Activated T-cell treated with anti-CD3 and anti-CD28 coated beads, Interleukin-2, amount 50 U/mL, for 4 hours (primary cell): ENCODE measurements at regions not wholly inside any gene's neighbourhood (a gene's known extent, or its start where the extent isn't known, plus 50 kb on each side); places are given as distances from the start of the nearest gene placed in this dataset.
"Not testable (repeated sequence)": the region's sequence is repeated elsewhere in the genome, so short reads cannot be mapped to it uniquely, and the experiment has no call there.

Experiments used
- ATAC-seq, 2 donors: fragments of 200-7000 bp; cut with Tn5 transposase; one replicate each; pipeline ENCODE4 v1.10.0; 2021
- DNase-seq: peaks from one replicate; pipeline ENCODE4 v3.0.0-alpha.2; 2020
- H3K27me3 Mint-ChIP-seq: one replicate; pipeline ENCODE4 v1.8.0; 2021; ENCODE audit warnings: low read depth, mixed read lengths
- H3K36me3 Mint-ChIP-seq: one replicate; pipeline ENCODE4 v1.8.0; 2022; ENCODE audit warnings: mixed read lengths; ENCODE audit not compliant: insufficient read depth
- H3K4me1 Mint-ChIP-seq: one replicate; pipeline ENCODE4 v1.8.0; 2021; ENCODE audit warnings: low read depth, mixed read lengths
- H3K4me3 Mint-ChIP-seq: one replicate; pipeline ENCODE4 v1.8.0; 2021; ENCODE audit warnings: mild to moderate bottlenecking, moderate library complexity, mixed read lengths
- H3K9me3 Mint-ChIP-seq: one replicate; pipeline ENCODE4 v1.8.0; 2021; ENCODE audit warnings: mixed read lengths

DNA sequence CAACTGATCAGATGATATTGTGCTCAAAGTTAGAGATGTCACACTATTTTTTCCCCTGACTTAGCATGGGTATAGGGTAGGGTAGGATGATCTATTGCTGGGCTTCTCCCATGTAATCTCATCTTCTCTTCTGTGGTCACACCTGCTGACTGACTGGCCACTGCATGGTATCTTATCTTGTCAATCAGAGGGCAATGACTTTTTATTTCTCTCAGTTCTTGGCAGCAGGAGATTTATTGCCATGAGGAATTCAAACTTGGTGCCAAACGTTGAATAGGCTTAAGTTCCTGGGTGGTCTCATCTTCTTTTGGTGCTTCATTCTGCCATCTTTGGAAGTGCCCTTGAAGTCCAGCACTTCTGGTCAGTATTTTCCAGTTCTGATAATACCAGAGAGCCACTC, 226.4 kb upstream of the POGK start:
- H3K27me3 Mint-ChIP-seq, result peaks cover 2% of the 10 kb centered on the region
- H3K9me3 Mint-ChIP-seq, result no peaks in the 10 kb centered on the region
- no peak overlapping the region for H3K4me3 Mint-ChIP-seq
- DNase-seq (no peak), ATAC-seq (no peak)
- no peaks in the 10 kb centered on the region for H3K36me3 Mint-ChIP-seq
- no peaks in the 10 kb centered on the region for H3K4me1 Mint-ChIP-seq

DNA sequence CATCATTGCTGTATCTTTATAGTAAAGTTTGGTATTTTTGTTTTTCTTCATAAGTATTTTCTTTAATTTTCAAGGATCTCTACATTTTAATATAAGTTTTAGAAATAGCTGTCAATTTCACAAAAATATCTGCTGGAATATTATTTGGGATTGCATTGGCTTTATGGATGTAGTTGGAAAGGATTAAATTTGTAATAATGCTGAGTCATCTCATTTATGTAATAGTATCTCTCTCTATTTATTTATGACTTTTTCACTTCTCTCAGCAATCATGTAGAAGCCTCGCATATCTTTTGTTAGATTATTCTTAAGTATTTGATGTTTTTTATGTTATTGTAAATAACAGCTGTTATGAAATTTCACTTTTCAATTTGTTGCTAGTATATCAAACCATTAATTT, 223.1 kb upstream of the POGK start:
- Mint-ChIP-seq H3K4me3 (no peak overlapping the region), H3K36me3 (no peaks in the 10 kb centered on the region), H3K9me3 (no peaks in the 10 kb centered on the region), H3K27me3 (peaks cover 9% of the 10 kb centered on the region), H3K4me1 (no peaks in the 10 kb centered on the region)
- DNase-seq, result no peak
- ATAC-seq, result no peak

DNA sequence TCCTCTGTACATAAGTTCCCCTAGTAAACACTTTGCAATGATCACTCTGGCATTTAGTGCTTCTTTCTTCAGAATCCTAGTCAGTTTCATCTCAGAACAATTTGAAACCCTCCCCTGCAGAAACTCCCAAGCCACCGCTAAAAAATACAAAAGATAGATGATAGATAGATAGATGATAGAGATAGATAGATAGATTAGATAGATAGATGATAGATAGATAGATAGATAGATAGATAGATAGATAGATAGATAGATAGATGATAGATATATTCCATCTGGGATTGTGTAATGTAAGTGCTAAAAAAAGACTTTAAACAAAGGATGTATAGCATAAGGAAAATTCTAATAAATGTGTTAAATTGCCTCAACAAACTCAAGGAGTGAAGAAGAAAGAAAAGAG, 212.6 kb upstream of the POGK start:
- DNase-seq (no peak), ATAC-seq (no peak)
- Mint-ChIP-seq H3K27me3 (peaks cover 7% of the 10 kb centered on the region), H3K9me3 (no peaks in the 10 kb centered on the region), H3K4me1 (no peaks in the 10 kb centered on the region), H3K36me3 (no peaks in the 10 kb centered on the region), H3K4me3 (no peak overlapping the region)

DNA sequence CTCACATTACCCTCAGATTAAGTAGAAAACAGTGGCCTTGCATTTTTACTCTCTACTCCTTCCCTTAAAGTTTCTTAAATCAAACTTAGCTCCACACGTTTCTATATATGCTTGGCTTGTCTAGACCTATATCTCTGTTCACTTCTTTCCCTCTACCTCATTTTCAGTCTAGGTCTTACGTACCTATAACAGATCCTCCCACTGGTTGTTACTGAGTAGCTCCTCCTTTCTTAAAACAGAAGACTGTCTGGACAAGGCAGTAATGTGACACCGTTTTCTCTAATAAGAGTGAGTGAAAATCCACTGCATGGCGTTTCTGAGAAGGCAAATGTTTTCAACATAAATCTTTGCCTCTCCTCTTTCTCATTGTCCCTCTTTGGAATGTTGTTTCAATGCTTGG, 211.7 kb upstream of the POGK start:
- ATAC-seq (no peak), DNase-seq (no peak)
- no peaks in the 10 kb centered on the region for H3K4me1 Mint-ChIP-seq
- H3K27me3 Mint-ChIP-seq, result peaks cover 2% of the 10 kb centered on the region
- no peak overlapping the region for H3K4me3 Mint-ChIP-seq
- no peaks in the 10 kb centered on the region for H3K9me3 Mint-ChIP-seq
- no peaks in the 10 kb centered on the region for H3K36me3 Mint-ChIP-seq

DNA sequence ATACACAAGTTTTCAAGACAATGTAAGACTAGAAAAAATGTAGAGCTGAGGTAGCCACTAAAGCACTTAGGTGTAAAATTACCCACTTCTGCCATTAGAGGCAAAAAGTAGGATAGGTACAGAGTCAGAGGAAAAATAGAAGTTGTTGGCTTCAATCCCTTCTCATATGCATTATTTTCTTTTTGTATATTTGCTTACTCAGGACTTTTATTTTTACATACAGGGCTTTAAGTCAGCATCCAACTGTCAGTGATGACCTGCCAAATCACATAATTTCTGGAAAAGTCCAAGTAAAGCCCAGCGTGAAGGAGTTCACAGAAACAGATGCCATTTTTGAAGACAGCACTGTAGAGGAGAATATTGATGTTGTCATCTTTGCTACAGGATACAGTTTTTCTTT, 211.0 kb upstream of the POGK start:
- Mint-ChIP-seq H3K4me1 (no peaks in the 10 kb centered on the region), H3K9me3 (no peaks in the 10 kb centered on the region), H3K4me3 (no peak overlapping the region), H3K36me3 (no peaks in the 10 kb centered on the region), H3K27me3 (no peaks in the 10 kb centered on the region)
- no peak for DNase-seq
- ATAC-seq, result no peak

DNA sequence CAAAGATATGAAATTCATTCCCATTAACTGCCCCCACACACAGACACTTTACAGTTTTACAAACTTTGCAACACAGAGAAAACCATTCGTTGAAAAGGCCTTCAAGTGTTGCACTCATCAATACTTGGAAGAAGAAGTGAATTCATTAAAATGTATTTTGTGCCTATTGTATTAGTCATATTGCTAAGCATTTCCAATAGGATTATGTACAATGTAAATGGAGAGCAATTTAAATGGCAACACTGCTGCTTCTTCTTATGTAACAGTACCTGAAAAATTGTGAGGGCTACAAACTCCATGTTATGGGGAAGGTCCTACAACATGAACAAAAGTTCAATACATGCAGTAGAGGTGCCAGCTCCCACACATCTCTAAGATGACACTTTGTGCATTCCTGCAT, 209.3 kb upstream of the POGK start:
- Mint-ChIP-seq H3K27me3 (no peaks in the 10 kb centered on the region), H3K9me3 (no peaks in the 10 kb centered on the region), H3K36me3 (no peaks in the 10 kb centered on the region), H3K4me1 (no peaks in the 10 kb centered on the region), H3K4me3 (no peak overlapping the region)
- DNase-seq (no peak), ATAC-seq (no peak)

DNA sequence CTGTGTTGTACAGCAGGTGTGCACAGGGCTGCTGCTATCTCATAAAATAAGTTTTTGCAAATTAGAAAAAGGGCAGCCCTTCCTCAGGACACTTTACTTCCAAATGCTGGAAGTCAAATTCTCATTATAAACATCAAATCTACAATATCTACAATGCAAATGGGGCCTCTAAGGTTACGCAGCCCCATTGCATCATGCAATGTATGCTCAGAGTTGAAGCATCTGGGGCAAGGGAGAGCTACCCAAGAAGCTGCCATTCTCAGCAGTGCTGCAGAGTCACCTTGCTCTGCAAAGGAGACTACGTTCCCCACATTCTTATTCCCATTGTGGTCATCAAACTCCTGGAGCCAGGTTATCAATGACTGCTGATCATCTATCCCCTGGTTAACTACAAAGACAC, 208.9 kb upstream of the POGK start:
- ATAC-seq, result no peak
- H3K4me1 Mint-ChIP-seq, result no peaks in the 10 kb centered on the region
- no peaks in the 10 kb centered on the region for H3K9me3 Mint-ChIP-seq
- H3K36me3 Mint-ChIP-seq, result no peaks in the 10 kb centered on the region
- H3K4me3 Mint-ChIP-seq, result no peak overlapping the region
- DNase-seq, result no peak
- no peaks in the 10 kb centered on the region for H3K27me3 Mint-ChIP-seq

DNA sequence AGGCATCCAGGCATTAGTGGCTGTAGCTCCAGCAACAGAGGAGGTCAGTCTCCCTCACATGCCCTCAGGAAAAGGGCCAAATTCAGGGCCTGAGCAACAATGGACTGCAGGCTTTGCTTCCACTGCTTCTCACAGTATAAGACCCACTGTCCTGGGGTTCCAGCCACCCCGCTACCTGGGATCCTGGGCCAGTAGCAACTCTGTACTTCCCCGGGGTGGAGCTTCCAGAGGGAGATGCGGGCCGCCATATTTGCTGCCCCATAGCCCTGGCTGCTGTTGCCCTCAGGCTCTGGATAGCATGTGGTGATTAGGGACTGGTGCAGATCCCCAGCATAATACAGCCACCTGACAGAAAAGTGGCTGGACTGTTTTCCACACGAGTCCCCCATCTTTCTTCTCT, 201.1 kb upstream of the POGK start:
- Mint-ChIP-seq H3K4me3 (no peak overlapping the region), H3K4me1 (no peaks in the 10 kb centered on the region), H3K9me3 (peaks cover 3% of the 10 kb centered on the region), H3K36me3 (no peaks in the 10 kb centered on the region), H3K27me3 (peaks cover 23% of the 10 kb centered on the region)
- ATAC-seq, result no peak
- DNase-seq, result no peak

DNA sequence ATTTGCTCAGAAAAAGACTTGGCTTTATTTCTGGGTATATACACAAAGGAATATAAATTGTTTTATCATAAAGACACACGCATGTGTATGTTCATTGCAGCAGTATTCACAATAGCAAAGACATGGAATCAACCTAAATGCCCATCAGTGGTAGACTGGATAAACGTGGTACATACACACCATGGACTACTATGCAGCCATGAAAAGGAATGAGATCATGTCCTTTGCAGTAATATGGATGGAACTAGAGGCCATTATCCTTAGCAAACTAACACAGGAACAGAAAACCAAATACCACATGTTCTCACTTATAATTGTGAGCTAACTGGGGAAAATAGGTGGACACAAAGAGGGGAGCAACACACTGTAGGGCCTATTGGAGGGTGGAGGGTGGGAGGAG, 182.0 kb upstream of the POGK start:
- not testable (repeated sequence) for ATAC-seq, H3K27me3 Mint-ChIP-seq, H3K36me3 Mint-ChIP-seq, H3K4me3 Mint-ChIP-seq, DNase-seq, H3K9me3 Mint-ChIP-seq, H3K4me1 Mint-ChIP-seq

DNA sequence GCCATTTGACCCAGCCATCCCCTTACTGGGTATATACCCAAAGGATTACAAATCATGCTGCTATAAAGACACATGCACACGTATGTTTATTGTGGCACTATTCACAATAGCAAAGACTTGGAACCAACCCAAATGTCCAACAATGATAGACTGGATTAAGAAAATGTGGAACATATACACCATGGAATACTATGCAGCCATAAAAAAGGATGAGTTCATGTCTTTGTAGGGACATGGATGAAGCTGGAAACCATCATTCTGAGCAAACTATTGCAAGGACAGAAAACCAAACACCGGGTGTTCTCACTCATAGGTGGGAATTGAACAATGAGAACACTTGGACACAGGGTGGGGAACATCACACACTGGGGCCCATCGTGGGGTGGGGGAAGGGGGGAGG, 172.5 kb upstream of the POGK start:
- peaks cover 13% of the 10 kb centered on the region for H3K27me3 Mint-ChIP-seq
- ATAC-seq, H3K9me3 Mint-ChIP-seq, H3K36me3 Mint-ChIP-seq, H3K4me3 Mint-ChIP-seq, H3K4me1 Mint-ChIP-seq, DNase-seq: not testable (repeated sequence)

DNA sequence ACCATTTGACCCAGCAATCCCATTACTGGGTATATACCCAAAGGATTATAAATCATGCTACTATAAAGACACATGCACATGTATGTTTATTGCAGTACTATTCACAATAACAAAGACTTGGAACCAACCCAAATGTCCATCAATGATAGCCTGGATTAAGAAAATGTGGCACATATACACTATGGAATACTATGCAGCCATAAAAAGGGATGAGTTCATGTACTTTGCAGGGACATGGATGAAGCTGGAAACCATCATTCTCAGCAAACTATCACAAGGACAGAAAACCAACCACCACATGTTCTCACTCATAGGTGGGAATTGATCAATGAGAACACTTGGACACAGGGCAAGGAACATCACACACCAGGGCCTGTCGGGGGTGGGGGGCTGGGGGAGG, 171.7 kb upstream of the POGK start:
- not testable (repeated sequence) for H3K27me3 Mint-ChIP-seq, DNase-seq, H3K4me3 Mint-ChIP-seq, ATAC-seq, H3K4me1 Mint-ChIP-seq, H3K9me3 Mint-ChIP-seq, H3K36me3 Mint-ChIP-seq

DNA sequence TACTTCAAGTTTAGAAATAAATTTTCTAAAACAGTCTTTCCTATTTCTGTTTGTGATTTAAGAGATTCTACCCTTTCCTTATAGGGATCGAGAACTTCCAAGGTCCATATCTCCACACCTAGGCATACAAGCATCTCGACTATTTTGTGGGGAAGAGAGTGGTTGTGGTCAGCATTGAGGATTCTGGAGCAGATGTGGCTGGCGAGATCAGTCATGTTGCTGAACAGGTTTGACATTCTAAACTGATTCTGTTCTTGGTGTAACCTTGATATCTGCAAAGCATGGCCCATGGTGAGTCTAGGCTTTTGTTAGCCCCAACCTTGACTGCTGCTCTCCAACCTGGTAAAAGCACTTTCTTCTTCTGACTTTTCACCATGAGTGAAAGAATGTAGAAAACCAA, 167.6 kb upstream of the POGK start:
- peaks cover 6% of the 10 kb centered on the region for H3K27me3 Mint-ChIP-seq

DNA sequence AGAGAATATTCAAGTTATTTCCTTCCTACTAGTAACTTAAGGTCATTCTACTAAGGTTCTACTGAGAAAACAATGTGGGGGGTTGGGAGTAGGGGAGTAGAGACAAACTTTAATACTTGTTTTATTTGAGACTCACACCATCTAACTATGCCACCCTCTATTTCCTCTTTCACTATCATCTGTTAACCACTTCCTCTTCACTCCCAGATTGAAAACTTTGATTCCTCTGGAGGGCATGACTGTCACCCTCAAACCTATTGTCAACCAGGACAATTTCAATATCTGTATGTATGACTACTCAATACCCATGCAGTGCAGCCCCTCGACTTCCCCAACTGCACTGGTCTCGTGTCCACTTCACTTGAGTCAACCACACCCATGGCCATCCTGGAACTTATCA, 165.6 kb upstream of the POGK start:
- ATAC-seq, result no peak
- Mint-ChIP-seq H3K4me3 (no peak overlapping the region), H3K4me1 (peaks cover 11% of the 10 kb centered on the region), H3K9me3 (no peaks in the 10 kb centered on the region), H3K36me3 (no peaks in the 10 kb centered on the region), H3K27me3 (peaks cover 6% of the 10 kb centered on the region)
- DNase-seq, result no peak

More for the DNA sequence above, 167.6 kb upstream of the POGK start:
- no peak for ATAC-seq
- no peaks in the 10 kb centered on the region for H3K36me3 Mint-ChIP-seq
- peaks cover 11% of the 10 kb centered on the region for H3K4me1 Mint-ChIP-seq
- no peaks in the 10 kb centered on the region for H3K9me3 Mint-ChIP-seq
- no peak for DNase-seq
- H3K4me3 Mint-ChIP-seq, result no peak overlapping the region

DNA sequence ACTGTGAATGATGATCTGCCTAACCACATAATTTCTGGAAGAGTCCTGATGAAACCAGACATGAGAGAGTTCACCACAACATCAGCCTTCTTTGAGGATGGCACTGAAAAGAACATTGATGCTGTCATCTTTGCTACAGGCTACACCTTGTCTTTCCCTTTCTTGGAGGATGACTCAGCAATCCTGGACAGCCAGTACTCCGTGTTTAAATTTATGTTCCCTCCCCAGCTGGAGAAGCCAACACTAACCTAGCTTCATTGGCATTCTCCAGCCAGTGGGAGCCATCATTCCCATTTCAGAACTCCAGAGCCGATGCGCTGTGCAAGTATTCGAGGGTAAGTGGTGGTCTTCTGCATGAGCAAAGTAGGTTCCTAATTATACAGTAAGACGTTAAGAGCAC, 164.1 kb upstream of the POGK start:
- H3K4me1 Mint-ChIP-seq, result peaks cover 11% of the 10 kb centered on the region
- H3K36me3 Mint-ChIP-seq, result no peaks in the 10 kb centered on the region
- peaks cover under 1% of the 10 kb centered on the region for H3K27me3 Mint-ChIP-seq
- no peaks in the 10 kb centered on the region for H3K9me3 Mint-ChIP-seq
- no peak for ATAC-seq
- DNase-seq, result no peak
- H3K4me3 Mint-ChIP-seq, result no peak overlapping the region

DNA sequence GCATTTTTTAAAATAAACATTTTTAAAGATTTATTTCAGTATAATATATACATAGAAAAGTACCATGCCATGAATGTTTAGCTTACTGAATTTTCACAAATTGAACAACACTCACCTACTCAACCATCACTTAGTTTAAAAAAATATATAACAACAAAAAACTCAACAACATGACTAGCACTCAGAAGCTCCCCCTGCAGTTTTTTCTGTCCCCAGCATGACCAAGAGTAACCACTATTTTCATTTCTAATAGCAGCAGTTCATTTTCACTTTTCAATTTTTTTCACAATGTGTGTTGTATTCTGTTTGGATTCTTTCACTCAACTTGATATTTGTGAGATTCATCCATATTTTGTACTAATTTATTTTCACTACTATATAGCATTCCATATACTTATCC, 162.3 kb upstream of the POGK start:
- DNase-seq, result no peak
- Mint-ChIP-seq H3K27me3 (no peaks in the 10 kb centered on the region), H3K4me3 (no peak overlapping the region), H3K36me3 (no peaks in the 10 kb centered on the region), H3K4me1 (peaks cover 11% of the 10 kb centered on the region), H3K9me3 (no peaks in the 10 kb centered on the region)
- ATAC-seq, result no peak

DNA sequence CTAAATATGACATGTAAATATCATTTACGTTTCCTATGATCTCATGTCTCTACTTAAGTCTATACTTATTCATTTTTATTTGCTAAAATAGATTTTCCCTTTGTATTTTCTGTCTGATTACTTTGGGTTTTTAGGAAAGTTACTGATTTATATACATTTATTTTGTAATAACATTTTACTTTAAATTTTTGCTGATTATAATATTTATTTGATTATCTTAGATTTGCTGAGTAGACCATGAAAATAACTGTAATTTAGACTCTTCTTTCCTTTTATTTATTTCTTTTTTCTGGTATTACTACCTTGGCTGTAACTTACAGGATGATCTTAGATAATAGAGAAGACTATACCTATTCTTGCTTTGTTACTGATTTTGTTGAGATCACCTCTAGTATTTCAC, 159.9 kb upstream of the POGK start:
- no peaks in the 10 kb centered on the region for H3K4me1 Mint-ChIP-seq
- no peaks in the 10 kb centered on the region for H3K9me3 Mint-ChIP-seq
- DNase-seq, result no peak
- H3K27me3 Mint-ChIP-seq, result no peaks in the 10 kb centered on the region
- H3K4me3 Mint-ChIP-seq, result no peak overlapping the region
- ATAC-seq, result no peak
- H3K36me3 Mint-ChIP-seq, result no peaks in the 10 kb centered on the region
